Large intestine (tissue), 3 donors: ENCODE measurements at regions not wholly inside any gene's neighbourhood (a gene's known extent, or its start where the extent isn't known, plus 50 kb on each side); places are given as distances from the start of the nearest gene placed in this dataset.
"Not testable (repeated sequence)": the region's sequence is repeated elsewhere in the genome, so short reads cannot be mapped to it uniquely, and the experiment has no call there.

Experiments used
- DNase-seq, 2 donors: peaks; one replicate each; pipeline versions ENCODE4 v3.0.0 to v3.0.0-alpha.2; 2013
- H3K27ac ChIP-seq: one replicate; pipeline ENCODE4 v1.5.1; 2013; ENCODE audit warnings: low read length
- H3K27me3 ChIP-seq: 2 replicates; pipeline ENCODE4 v1.6.1; 2013; ENCODE audit warnings: low read length; ENCODE audit not compliant: control insufficient read depth, insufficient read depth
- H3K36me3 ChIP-seq: 2 replicates; pipeline ENCODE4 v1.6.1; 2013; ENCODE audit warnings: low read length; ENCODE audit not compliant: control insufficient read depth, insufficient read depth
- H3K4me1 ChIP-seq: one replicate; pipeline ENCODE4 v1.6.1; 2013; ENCODE audit warnings: low read length; ENCODE audit not compliant: control insufficient read depth, insufficient read depth
- H3K4me3 ChIP-seq: one replicate; pipeline ENCODE4 v1.5.1; 2013; ENCODE audit warnings: low read length
- H3K9me3 ChIP-seq: one replicate; pipeline ENCODE4 v1.6.1; 2013; ENCODE audit warnings: mild to moderate bottlenecking, low read depth, low read length, moderate library complexity; ENCODE audit not compliant: control insufficient read depth
- WGBS: methylation state at CpG from one replicate; pipeline ENCODE4 v1.1.5; 2013; ENCODE audit warnings: low lambda C conversion rate; ENCODE audit not compliant: insufficient coverage; 5-methylcytosine and 5-hydroxymethylcytosine counted together

DNA sequence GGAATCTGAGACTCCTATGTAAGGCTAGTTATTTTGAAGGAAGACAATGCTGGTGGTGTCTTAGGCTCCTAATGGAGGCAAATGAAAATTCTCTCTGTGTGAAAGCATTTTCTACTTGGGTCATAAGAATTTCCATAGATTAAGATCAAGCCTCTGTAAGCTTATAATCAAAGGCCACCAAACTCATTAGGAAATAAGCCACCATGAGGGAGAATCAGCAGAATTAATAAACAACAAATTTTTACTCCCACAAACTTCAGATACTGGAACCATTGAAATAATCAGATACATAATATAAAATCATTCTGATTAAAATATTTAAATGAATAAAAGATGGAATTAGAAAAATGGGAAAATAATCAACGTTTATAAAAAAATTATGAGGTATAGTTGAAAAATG is 178.7 kb downstream of the NPIPA8 start:
- not testable (repeated sequence) for H3K27ac ChIP-seq, H3K4me3 ChIP-seq, DNase-seq, H3K9me3 ChIP-seq, H3K36me3 ChIP-seq, H3K27me3 ChIP-seq, H3K4me1 ChIP-seq
- no CpG with 5 or more reads among the region's 1 CpG for WGBS

DNA sequence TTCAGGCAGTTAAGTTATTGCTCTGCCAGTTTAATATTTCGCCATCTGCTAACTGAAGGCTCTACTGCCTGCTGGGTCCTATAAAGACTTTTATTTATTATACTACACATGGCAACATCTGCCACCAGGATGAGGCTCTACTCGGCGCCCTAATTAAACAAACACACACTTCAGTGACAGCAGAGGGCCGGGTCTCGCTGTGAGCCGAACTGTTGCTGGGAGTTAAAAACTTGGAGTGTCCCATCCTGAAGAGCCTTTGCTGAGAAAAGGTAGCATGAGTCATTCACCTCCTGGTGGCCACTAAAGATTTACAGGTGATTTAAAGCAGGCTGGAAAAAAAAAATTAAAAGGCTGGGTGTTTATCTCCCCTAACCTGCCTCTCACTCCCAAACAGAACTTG is 183.7 kb downstream of the NPIPA8 start:
- H3K4me3 ChIP-seq, H3K36me3 ChIP-seq, DNase-seq, H3K4me1 ChIP-seq, H3K9me3 ChIP-seq, H3K27me3 ChIP-seq, H3K27ac ChIP-seq: not testable (repeated sequence)
- WGBS: no CpG with 5 or more reads among the region's 6 CpGs

DNA sequence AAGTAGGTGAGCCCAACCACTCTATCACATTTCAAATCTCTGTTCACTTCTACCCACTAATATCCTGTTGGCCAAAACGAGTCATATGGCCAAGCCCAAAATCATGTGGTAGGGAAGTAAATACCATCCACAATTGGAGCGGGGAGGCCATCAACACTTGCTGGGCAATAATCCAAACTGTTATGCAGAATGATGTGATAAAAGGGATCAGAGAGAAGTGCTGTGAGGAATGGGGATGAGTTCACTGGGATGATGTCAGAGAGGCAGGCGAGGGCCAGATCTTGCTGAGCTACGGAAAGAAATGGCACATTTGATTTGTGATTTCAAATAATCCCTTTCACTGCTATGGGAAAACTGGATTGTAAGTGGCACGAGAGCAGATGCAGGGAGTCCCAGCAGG is 188.4 kb downstream of the NPIPA8 start:
- not testable (repeated sequence) for H3K36me3 ChIP-seq, H3K9me3 ChIP-seq, DNase-seq, H3K27ac ChIP-seq, H3K27me3 ChIP-seq, H3K4me1 ChIP-seq, H3K4me3 ChIP-seq
- no CpG with 5 or more reads among the region's 5 CpGs for WGBS

DNA sequence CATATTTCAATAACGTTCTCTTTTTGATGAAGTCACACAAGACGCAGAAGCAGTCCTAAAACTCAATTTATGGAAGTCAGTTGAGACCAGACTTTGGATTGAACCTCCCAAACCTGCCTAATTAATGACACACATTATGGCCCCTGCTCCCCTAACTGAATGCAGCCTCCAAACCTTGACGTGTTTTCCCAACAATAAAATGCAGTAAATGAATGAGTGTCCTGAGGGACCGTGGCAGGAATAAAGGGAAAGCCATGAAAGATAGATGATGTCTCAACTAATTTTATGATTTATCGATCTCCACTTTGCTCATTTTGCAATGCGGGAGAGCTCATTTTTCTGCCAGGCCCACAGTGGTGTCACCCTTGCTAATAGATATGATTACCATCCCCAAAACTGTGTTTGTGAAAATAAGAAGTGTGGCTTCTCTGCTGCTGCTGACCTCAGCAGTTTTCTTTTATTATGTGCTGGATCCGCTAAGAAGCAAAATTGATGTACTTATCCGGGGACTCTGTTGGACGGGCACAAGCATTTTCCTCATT is 189.9 kb downstream of the NPIPA8 start:
- not testable (repeated sequence) for DNase-seq, H3K27me3 ChIP-seq, H3K9me3 ChIP-seq, H3K36me3 ChIP-seq, H3K27ac ChIP-seq, H3K4me3 ChIP-seq, H3K4me1 ChIP-seq
- WGBS: no CpG with 5 or more reads among the region's 9 CpGs

DNA sequence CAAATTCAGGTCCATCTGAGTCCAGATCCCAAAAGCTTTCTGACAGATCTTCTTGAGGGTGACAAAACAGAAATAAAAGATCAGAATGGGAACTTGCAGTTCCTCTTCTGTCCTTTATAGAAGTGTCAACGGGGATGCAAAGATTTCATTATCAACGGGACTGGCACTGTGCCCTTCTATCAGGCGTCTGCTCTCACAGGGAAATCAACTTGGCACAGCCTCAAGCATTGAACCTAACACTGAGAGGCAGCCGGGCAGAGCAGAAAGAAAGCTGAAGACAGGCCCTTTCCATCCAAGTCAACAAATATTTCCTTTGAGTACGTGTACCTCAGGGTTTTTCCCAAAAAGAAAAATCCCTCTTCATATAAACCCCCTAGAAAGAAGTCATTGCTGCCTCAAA is 194.5 kb downstream of the NPIPA8 start:
- not testable (repeated sequence) for H3K4me1 ChIP-seq, H3K27me3 ChIP-seq, H3K4me3 ChIP-seq, H3K36me3 ChIP-seq, H3K9me3 ChIP-seq, H3K27ac ChIP-seq, DNase-seq
- no CpG with 5 or more reads among the region's 5 CpGs for WGBS

DNA sequence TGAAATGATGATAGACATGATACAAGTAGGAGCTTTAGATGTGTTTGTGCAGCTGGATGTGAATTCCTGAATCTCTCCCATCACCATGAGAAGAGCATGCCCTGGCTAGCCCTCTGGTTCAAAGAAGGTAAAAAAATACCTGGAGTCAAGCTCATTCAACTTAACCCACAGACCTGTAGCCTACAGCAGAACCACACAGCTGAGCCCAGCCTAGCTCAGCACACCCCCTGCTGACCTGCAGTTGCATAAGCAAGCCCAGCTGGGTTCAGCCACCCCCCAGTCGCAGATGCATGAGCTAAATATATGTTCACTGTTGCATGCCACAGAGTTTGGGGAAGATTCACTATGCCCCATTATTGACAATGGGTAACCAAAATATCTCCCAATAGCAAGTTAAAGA is 200.2 kb downstream of the NPIPA8 start:
- not testable (repeated sequence) for H3K4me1 ChIP-seq, H3K27me3 ChIP-seq, H3K4me3 ChIP-seq, H3K9me3 ChIP-seq, H3K36me3 ChIP-seq, DNase-seq, H3K27ac ChIP-seq
- WGBS: no CpG with 5 or more reads among the region's 1 CpG

DNA sequence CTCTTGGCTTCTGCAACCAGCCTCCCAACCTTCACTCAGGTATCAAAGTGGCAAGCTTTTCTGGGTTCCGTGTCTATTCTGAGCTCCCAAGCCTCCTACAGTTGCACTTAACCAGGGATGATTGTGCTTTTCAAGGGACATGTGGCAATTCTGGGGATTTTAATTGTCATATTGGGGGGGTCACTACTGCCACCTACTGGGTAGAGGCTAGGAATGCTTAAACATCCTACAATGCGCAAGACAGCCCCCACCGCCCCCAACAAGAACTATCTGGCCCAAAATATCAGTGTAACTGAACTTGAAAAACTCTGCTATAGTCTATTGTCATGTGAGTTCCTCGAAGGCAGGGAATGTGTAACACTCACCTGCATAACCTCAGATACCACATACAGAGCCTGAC is 201.5 kb downstream of the NPIPA8 start:
- not testable (repeated sequence) for H3K4me3 ChIP-seq, H3K36me3 ChIP-seq, H3K9me3 ChIP-seq, DNase-seq, H3K27ac ChIP-seq, H3K27me3 ChIP-seq, H3K4me1 ChIP-seq
- no CpG with 5 or more reads among the region's 4 CpGs for WGBS

DNA sequence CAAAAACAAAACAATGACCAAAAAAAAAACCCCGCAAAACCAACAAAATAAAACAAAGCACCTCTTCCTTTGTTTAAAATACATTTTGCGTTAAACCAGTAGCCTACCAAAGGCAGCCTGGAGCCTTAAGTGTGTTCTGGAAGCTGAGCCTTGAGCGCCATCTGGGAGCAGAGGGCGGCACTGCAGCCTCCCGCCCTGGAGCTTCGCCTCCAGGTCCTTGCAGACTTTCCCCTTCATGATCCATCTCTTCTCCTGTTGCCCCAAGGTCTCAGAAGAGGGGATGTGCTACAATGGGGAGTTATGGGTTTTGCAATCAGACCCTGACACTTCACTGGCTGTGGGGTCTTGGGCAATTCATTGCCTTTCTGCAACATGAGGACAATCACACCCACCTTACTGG is 204.9 kb downstream of the NPIPA8 start:
- H3K27me3 ChIP-seq, H3K27ac ChIP-seq, H3K9me3 ChIP-seq, DNase-seq, H3K4me1 ChIP-seq, H3K36me3 ChIP-seq, H3K4me3 ChIP-seq: not testable (repeated sequence)
- no CpG with 5 or more reads among the region's 6 CpGs for WGBS

DNA sequence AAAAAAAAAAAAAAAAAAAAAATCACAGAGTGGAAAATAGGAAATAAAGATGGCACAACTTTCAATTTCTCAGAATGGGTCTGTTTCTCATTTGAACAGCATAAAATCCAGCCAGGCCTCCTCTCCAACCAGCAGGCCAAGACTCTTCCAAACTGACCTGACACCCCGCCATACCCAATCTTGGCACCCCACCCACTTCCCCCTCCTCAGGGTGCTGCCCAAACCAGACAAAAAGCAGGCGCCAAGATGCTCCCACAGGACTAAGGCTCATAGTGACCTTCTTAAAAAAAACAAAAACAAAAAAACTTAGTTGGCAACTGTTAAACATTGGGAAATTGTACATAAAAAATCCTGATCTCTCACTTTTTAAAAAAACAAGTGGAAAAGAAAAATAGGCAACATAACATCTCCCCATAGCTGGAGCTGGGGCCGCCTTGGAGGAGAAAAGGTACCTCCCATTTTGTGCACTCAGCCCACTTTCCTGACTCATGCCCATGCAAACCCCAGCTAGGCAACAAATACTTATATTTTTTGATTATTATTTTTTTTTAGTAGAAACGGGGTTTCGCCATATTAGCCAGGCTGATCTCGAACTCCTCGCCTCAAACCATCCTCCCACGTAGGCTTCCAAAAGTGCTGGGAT is 205.9 kb downstream of the NPIPA8 start:
- not testable (repeated sequence) for H3K9me3 ChIP-seq, H3K27ac ChIP-seq, H3K4me1 ChIP-seq, DNase-seq, H3K36me3 ChIP-seq, H3K4me3 ChIP-seq, H3K27me3 ChIP-seq
- WGBS: no CpG with 5 or more reads among the region's 8 CpGs

DNA sequence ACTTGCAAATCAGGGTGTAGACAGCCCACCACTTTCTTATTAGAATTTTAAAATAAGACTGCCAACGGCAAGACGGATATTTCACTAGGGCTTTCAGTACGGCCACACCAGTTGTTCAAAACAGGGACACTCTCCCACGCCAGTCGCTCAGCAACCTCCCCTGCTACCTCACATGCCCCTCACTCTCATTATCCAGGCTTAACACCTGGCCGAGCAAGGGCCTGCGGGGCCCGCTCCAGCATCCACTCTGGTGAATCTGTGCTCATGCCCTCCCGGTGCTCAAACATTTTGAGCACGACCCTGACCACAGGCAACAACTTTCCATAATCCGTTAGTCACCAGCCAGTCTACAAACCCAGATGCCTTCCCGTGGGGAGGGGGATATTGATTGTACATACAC is 209.5 kb downstream of the NPIPA8 start:
- not testable (repeated sequence) for DNase-seq, H3K4me1 ChIP-seq, H3K27me3 ChIP-seq, H3K27ac ChIP-seq, H3K4me3 ChIP-seq, H3K36me3 ChIP-seq, H3K9me3 ChIP-seq
- no CpG with 5 or more reads among the region's 12 CpGs for WGBS

DNA sequence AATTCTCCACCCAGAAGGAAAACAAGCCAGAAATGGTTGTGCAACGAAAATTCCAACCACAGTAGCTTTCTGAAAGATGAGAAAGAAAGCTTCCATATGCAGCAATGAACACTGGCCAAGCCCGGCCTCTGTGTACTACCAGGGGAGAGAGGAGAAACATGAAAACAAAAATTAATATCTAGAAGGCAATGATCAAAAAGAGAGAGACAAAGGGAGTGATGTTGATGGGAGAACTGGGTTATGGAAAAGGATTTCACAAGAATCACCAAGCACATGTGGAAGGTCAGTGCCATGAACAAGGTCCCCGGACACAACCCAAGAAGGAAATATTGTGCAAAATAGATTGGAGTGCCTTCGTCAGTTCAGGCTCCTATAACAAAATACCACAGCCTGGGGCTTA is 217.4 kb downstream of the NPIPA8 start:
- WGBS: no CpG with 5 or more reads among the region's 4 CpGs
- not testable (repeated sequence) for H3K9me3 ChIP-seq, H3K27me3 ChIP-seq, H3K27ac ChIP-seq, H3K36me3 ChIP-seq, H3K4me1 ChIP-seq, DNase-seq, H3K4me3 ChIP-seq
